Natural killer cell (primary cell): ENCODE measurements at regions not wholly inside any gene's neighbourhood (a gene's known extent, or its start where the extent isn't known, plus 50 kb on each side); places are given as distances from the start of the nearest gene placed in this dataset.

Experiments used
- ATAC-seq, 3 donors: fragments of 150-1000 bp in 2 of 3; fragments of 200-7000 bp in 1 of 3; cut with Tn5 transposase; 1 replicate in 1 of 3; 2 replicates in 2 of 3; pipeline ENCODE4 v1.10.0; 2021; ENCODE audit warnings: mild to moderate bottlenecking in 2 of 3, moderate library complexity in 2 of 3
- DNase-seq, 2 donors: peaks; one replicate each; pipeline versions ENCODE4 v3.0.0 to v3.0.0-alpha.2; 2013 to 2021; ENCODE audit warnings: mixed read lengths in 1 of 2
- H3K27ac ChIP-seq: one replicate; pipeline ENCODE4 v1.5.1; 2013; ENCODE audit warnings: mild to moderate bottlenecking, low read length
- H3K27me3 ChIP-seq: one replicate; pipeline ENCODE4 v1.6.1; 2013; ENCODE audit warnings: low read length; ENCODE audit not compliant: control insufficient read depth, insufficient read depth
- H3K36me3 ChIP-seq: one replicate; pipeline ENCODE4 v1.6.1; 2013; ENCODE audit warnings: low read length; ENCODE audit not compliant: control insufficient read depth, insufficient read depth
- H3K4me1 ChIP-seq: one replicate; pipeline ENCODE4 v1.6.1; 2013; ENCODE audit warnings: low read length; ENCODE audit not compliant: control insufficient read depth, insufficient read depth
- H3K4me3 ChIP-seq: one replicate; pipeline ENCODE4 v1.5.1; 2013; ENCODE audit warnings: low read length
- H3K9me3 ChIP-seq: one replicate; pipeline ENCODE4 v1.6.1; 2013; ENCODE audit warnings: low read length; ENCODE audit not compliant: control insufficient read depth, insufficient read depth
- H3K27ac Mint-ChIP-seq, 2 donors: one replicate each; pipeline ENCODE4 v1.8.0; 2022; ENCODE audit warnings: mild to moderate bottlenecking in 2 of 2, mixed read lengths in 2 of 2, moderate library complexity in 1 of 2
- H3K27me3 Mint-ChIP-seq, 2 donors: one replicate each; pipeline ENCODE4 v1.8.0; 2022; ENCODE audit warnings: low read depth in 2 of 2, mixed read lengths in 2 of 2
- H3K36me3 Mint-ChIP-seq: one replicate; pipeline ENCODE4 v1.8.0; 2022; ENCODE audit warnings: mixed read lengths
- H3K4me1 Mint-ChIP-seq, 2 donors: one replicate each; pipeline ENCODE4 v1.8.0; 2022; ENCODE audit warnings: mixed read lengths in 2 of 2
- H3K4me3 Mint-ChIP-seq: one replicate; pipeline ENCODE4 v1.8.0; 2022; ENCODE audit warnings: mild to moderate bottlenecking, moderate library complexity, mixed read lengths
- H3K9me3 Mint-ChIP-seq, 2 donors: one replicate each; pipeline ENCODE4 v1.8.0; 2022; ENCODE audit warnings: mixed read lengths in 2 of 2
- CTCF ChIP-seq: fragments of 200-600 bp; IDR thresholded peaks from one replicate; pipeline ENCODE4 v1.8.0; 2022; ENCODE audit warnings: antibody characterized with exemption
- WGBS: methylation state at CpG from one replicate; pipeline ENCODE4 v1.1.7; 2013; ENCODE audit warnings: missing lambda C conversion rate; ENCODE audit not compliant: insufficient coverage; 5-methylcytosine and 5-hydroxymethylcytosine counted together
- intact Hi-C: fragments of 100-400 bp; cut with micrococcal nuclease; formaldehyde crosslinking; loops from one replicate; pipeline ENCODE4 v1.14.2; 2022

GRCh38 chr4:1478766-1479355 lies 72.6 kb upstream of the NKX1-1 start:
- H3K9me3 Mint-ChIP-seq, result peaks cover 0 to 9% of the 10 kb centered on the region in 2 donors
- DNase-seq, result no peak
- Histone ChIP-seq H3K36me3 (no peaks in the 10 kb centered on the region), H3K4me1 (no peaks in the 10 kb centered on the region), H3K27ac (no peak overlapping the region), H3K4me3 (no peak overlapping the region), H3K9me3 (peaks cover 10% of the 10 kb centered on the region), H3K27me3 (no peaks in the 10 kb centered on the region)
- peaks cover 8 to 22% of the 10 kb centered on the region in 2 donors for H3K27me3 Mint-ChIP-seq
- 72% methylated on average over 9 of the region's 10 CpGs for WGBS
- no peak overlapping the region for H3K27ac Mint-ChIP-seq
- TF ChIP-seq CTCF, result no peak
- intact Hi-C loops, result no loop called here
- H3K4me3 Mint-ChIP-seq, result no peak overlapping the region
- no peak for ATAC-seq
- H3K36me3 Mint-ChIP-seq, result no peaks in the 10 kb centered on the region
- H3K4me1 Mint-ChIP-seq, result no peaks in the 10 kb centered on the region

DNA sequence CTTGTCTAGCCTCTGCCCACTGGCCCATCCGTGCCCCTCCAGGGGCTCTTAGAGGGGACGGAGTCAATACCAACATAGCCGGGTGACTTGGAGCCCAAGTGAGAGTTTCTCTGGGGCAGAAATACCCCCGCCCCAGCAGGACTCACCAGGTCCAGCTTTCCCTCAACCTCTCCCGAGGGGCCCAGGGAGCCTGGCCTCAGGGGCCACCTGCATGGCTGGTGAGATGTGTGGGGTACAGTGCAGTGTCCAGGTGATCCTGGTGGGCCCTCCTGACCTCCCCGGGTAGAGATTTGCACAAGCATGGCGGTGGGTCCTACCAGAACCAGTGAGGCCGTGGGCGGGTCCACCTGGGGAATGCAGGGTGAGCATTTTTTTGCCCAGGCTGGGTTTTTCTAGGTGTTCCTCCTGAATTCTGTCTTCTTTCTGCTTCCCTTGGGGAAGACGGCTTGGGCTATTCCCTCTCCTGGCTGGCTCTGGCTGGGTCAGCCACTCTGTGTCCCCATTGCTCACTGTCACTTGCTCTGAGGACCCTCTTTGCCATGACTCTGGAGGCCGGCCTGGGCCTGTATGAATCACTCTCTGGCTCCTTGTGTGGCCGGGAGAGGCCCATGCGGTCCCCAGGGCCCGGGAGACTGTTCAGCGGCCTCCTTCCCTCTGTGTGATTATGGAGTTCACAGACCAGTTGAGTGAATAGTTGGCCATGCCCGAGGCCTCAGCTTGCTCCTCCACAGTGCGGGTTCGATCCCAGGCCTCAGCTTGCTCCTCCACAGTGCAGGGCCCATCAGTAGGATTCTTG lies 71.0 kb upstream of the NKX1-1 start:
- Mint-ChIP-seq H3K27ac (no peak overlapping the region), H3K4me3 (no peak overlapping the region), H3K9me3 (peaks cover 0 to 9% of the 10 kb centered on the region in 2 donors), H3K27me3 (peaks cover 10 to 13% of the 10 kb centered on the region in 2 donors), H3K4me1 (no peaks in the 10 kb centered on the region), H3K36me3 (no peaks in the 10 kb centered on the region)
- Histone ChIP-seq H3K4me3 (no peak overlapping the region), H3K9me3 (peaks cover 10% of the 10 kb centered on the region), H3K4me1 (no peaks in the 10 kb centered on the region), H3K27me3 (peaks cover 2% of the 10 kb centered on the region), H3K36me3 (no peaks in the 10 kb centered on the region), H3K27ac (no peak overlapping the region)
- intact Hi-C loops, result no loop called here
- ATAC-seq, result no peak
- WGBS, result 93% methylated on average over 18 of the region's 18 CpGs
- no peak for TF ChIP-seq CTCF
- no peak for DNase-seq

DNA sequence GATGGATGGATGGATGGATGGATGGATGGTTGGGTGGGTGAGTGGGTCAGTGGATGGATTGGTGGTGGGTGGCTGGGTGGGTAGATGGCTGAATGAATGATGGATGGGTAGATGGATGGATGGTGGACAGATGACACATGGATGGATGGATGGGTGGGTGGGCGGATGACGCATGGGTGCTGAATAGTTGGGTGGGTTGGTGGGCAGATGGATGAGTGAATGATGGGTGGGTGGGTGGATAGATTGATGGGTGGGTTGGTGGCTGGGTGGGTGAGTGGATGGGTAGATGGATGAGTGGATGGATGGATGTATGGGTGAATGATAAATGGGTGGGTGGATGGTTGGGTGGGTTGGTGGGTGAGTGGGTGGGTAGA lies 69.9 kb upstream of the NKX1-1 start:
- Mint-ChIP-seq H3K4me1 (no peaks in the 10 kb centered on the region), H3K9me3 (peaks cover 0 to 7% of the 10 kb centered on the region in 2 donors), H3K27me3 (peaks cover 0 to 13% of the 10 kb centered on the region in 2 donors), H3K4me3 (no peak overlapping the region), H3K36me3 (no peaks in the 10 kb centered on the region), H3K27ac (no peak overlapping the region)
- TF ChIP-seq CTCF, result no peak
- Histone ChIP-seq H3K4me3 (no peak overlapping the region), H3K36me3 (no peaks in the 10 kb centered on the region), H3K4me1 (no peaks in the 10 kb centered on the region), H3K27me3 (peaks cover 4% of the 10 kb centered on the region), H3K27ac (no peak overlapping the region), H3K9me3 (peaks cover 10% of the 10 kb centered on the region)
- ATAC-seq (no peak), DNase-seq (no peak)
- 97% methylated on average over 2 of the region's 2 CpGs for WGBS
- intact Hi-C loops, result no loop called here
